Osteocyte (in vitro differentiated cells): ENCODE measurements at regions not wholly inside any gene's neighbourhood (a gene's known extent, or its start where the extent isn't known, plus 50 kb on each side); places are given as distances from the start of the nearest gene placed in this dataset.

Experiments
- DNase-seq: peaks from one replicate; pipeline ENCODE4 v3.0.0; 2021; ENCODE audit warnings: mixed read lengths; ENCODE audit not compliant: unreplicated experiment; ENCODE audit errors: extremely low spot score
- H3K27ac Mint-ChIP-seq: one replicate; pipeline ENCODE4 v1.8.0; 2021; ENCODE audit warnings: mild to moderate bottlenecking, mixed read lengths; ENCODE audit not compliant: unreplicated experiment
- H3K27me3 Mint-ChIP-seq: one replicate; pipeline ENCODE4 v1.8.0; 2021; ENCODE audit warnings: mixed read lengths; ENCODE audit not compliant: unreplicated experiment
- H3K36me3 Mint-ChIP-seq: one replicate; pipeline ENCODE4 v1.8.0; 2021; ENCODE audit warnings: mixed read lengths; ENCODE audit not compliant: unreplicated experiment
- H3K4me1 Mint-ChIP-seq: one replicate; pipeline ENCODE4 v1.8.0; 2021; ENCODE audit warnings: mixed read lengths; ENCODE audit not compliant: unreplicated experiment
- H3K4me3 Mint-ChIP-seq: one replicate; pipeline ENCODE4 v1.8.0; 2021; ENCODE audit warnings: mild to moderate bottlenecking, moderate library complexity, mixed read lengths; ENCODE audit not compliant: unreplicated experiment
- H3K9me3 Mint-ChIP-seq: one replicate; pipeline ENCODE4 v1.8.0; 2021; ENCODE audit warnings: mixed read lengths; ENCODE audit not compliant: unreplicated experiment
- TF ChIP-seq, protein P1 (sequence below): fragments of 200-600 bp; sonication (generic); IDR thresholded peaks from 2 replicates; pipeline ENCODE4 v1.5.0; 2021; ENCODE audit warnings: antibody characterized with exemption, mild to moderate bottlenecking, moderate library complexity

GRCh38 chr6:66054967-66055366, 347.9 kb upstream of the EYS start:
- no peaks in the 10 kb centered on the region for H3K9me3 Mint-ChIP-seq
- H3K36me3 Mint-ChIP-seq = no peaks in the 10 kb centered on the region
- H3K27me3 Mint-ChIP-seq = no peaks in the 10 kb centered on the region
- no peak overlapping the region for H3K4me3 Mint-ChIP-seq
- no peak for DNase-seq
- TF ChIP-seq, protein P1, sequence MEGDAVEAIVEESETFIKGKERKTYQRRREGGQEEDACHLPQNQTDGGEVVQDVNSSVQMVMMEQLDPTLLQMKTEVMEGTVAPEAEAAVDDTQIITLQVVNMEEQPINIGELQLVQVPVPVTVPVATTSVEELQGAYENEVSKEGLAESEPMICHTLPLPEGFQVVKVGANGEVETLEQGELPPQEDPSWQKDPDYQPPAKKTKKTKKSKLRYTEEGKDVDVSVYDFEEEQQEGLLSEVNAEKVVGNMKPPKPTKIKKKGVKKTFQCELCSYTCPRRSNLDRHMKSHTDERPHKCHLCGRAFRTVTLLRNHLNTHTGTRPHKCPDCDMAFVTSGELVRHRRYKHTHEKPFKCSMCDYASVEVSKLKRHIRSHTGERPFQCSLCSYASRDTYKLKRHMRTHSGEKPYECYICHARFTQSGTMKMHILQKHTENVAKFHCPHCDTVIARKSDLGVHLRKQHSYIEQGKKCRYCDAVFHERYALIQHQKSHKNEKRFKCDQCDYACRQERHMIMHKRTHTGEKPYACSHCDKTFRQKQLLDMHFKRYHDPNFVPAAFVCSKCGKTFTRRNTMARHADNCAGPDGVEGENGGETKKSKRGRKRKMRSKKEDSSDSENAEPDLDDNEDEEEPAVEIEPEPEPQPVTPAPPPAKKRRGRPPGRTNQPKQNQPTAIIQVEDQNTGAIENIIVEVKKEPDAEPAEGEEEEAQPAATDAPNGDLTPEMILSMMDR = no peak
- H3K27ac Mint-ChIP-seq = no peak overlapping the region
- no peaks in the 10 kb centered on the region for H3K4me1 Mint-ChIP-seq

- H3K27ac Mint-ChIP-seq = no peak overlapping the region
- H3K27me3 Mint-ChIP-seq = no peaks in the 10 kb centered on the region
- no peak overlapping the region for H3K4me3 Mint-ChIP-seq
- TF ChIP-seq, protein P1 = no peak
- no peaks in the 10 kb centered on the region for H3K36me3 Mint-ChIP-seq
- H3K9me3 Mint-ChIP-seq = no peaks in the 10 kb centered on the region
- no peaks in the 10 kb centered on the region for H3K4me1 Mint-ChIP-seq
- DNase-seq = no peak
These were observed 344.8 kb upstream of the EYS start for GRCh38 chr6:66051812-66052211.

DNA sequence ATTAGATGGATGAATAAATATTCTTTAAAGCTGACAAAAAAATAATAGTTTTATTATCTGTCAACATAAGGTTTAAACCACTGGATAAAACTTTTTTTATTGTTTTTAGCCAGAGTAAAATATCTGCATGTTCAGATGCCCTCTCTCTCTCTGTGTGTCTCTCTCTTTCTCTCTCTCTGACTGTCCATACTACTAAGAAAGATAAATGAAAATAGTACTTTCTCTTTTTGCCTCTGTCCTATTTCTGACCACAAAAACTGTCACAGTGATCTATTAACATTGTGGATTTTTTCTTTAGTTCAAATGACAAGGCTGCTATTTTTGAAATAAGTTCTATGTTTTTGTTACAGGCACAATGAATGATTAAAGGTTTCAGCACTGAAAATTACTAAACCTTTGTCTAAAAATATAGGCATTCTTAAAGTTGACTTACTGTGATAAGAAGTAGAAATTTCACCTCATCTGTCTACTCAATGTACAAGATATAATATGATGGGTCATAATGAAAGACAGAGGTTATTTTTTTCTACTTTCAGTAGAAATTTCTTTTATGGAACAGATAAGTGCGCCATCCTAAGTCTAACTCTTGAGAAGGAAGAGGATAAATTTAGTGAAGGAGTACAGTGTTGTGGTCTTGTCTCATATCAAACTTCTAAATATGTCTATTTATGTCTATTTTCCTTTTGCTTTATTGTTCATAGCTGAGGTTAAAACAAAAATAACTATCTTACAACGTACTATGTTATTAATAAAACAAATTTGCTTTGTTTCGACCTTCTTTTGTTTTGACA, 341.9 kb upstream of the EYS start:
- H3K9me3 Mint-ChIP-seq = peaks cover 4% of the 10 kb centered on the region
- DNase-seq = no peak
- H3K27ac Mint-ChIP-seq = no peak overlapping the region
- no peaks in the 10 kb centered on the region for H3K27me3 Mint-ChIP-seq
- H3K36me3 Mint-ChIP-seq = no peaks in the 10 kb centered on the region
- H3K4me3 Mint-ChIP-seq = no peak overlapping the region
- no peaks in the 10 kb centered on the region for H3K4me1 Mint-ChIP-seq
- TF ChIP-seq, protein P1 = no peak

GRCh38 chr6:66032626-66033025, 325.6 kb upstream of the EYS start:
- Mint-ChIP-seq H3K9me3 (no peaks in the 10 kb centered on the region), H3K27me3 (no peaks in the 10 kb centered on the region), H3K4me3 (no peak overlapping the region), H3K27ac (no peak overlapping the region), H3K4me1 (no peaks in the 10 kb centered on the region), H3K36me3 (no peaks in the 10 kb centered on the region)
- TF ChIP-seq, protein P1 = no peak
- DNase-seq = no peak

GRCh38 chr6:66029391-66029790, 322.4 kb upstream of the EYS start:
- H3K4me1 Mint-ChIP-seq = no peaks in the 10 kb centered on the region
- no peak overlapping the region for H3K27ac Mint-ChIP-seq
- H3K27me3 Mint-ChIP-seq = no peaks in the 10 kb centered on the region
- H3K4me3 Mint-ChIP-seq = no peak overlapping the region
- DNase-seq = no peak
- H3K36me3 Mint-ChIP-seq = no peaks in the 10 kb centered on the region
- TF ChIP-seq, protein P1 = no peak
- no peaks in the 10 kb centered on the region for H3K9me3 Mint-ChIP-seq
